MM.1S (cell line): ENCODE measurements at regions not wholly inside any gene's neighbourhood (a gene's known extent, or its start where the extent isn't known, plus 50 kb on each side); places are given as distances from the start of the nearest gene placed in this dataset.

ENCODE experiments used
- CTCF ChIP-seq: fragments of 300-600 bp; sonication (generic); IDR thresholded peaks from 2 replicates; pipeline ENCODE4 v1.5.1; 2016; ENCODE audit warnings: antibody characterized with exemption, low read length, mixed read lengths
- EZH2 ChIP-seq: fragments of 300-600 bp; sonication (generic); optimal IDR thresholded peaks from 2 replicates; pipeline ENCODE3; 2017; ENCODE audit warnings: low read depth, mild to moderate bottlenecking, antibody characterized with exemption, low read length, mixed read lengths

DNA sequence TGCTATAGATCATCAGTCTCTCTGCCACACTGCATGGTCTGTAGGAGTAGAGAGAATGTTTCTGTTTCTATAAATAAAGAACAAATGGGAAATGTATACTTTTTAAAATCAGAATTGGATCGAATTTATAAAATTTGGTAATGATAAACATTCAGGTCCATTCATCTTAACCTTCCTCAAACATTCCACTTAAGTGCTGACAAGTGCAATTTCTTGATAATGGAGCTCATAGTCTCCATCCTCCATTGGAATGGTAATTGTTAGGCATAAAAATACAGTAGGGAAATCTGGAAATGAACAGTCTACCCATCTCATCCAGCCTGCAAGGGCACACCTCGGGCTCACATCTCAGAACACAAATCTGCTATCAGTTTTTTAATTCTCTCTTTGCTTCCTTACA lies 122.6 kb upstream of the PACRGL start:
- TF ChIP-seq CTCF = no peak
- no peak for TF ChIP-seq EZH2
